ENCODE measurements at regions not wholly inside any gene's neighbourhood (a gene's known extent, or its start where the extent isn't known, plus 50 kb on each side); places are given as distances from the start of the nearest gene placed in this dataset.

GRCh38 chr20:40331807-40332560 is 357.1 kb downstream of the MAFB start:
- no peak for TF ChIP-seq CTCF (IDR thresholded peaks at IDR 0.05; ENCODE audit: insufficient read depth, low read length, poor library complexity, severe bottlenecking)
- no peak for TF ChIP-seq EZH2phosphoT487 (conservative IDR thresholded peaks at IDR 0.05; ENCODE audit: low read length)

Measured in SU-DHL-6 (cell line).